HL-60/S4 treated with phorbol 12-myristate 13-acetate at 8.2 ng/mL for 4 days and 3 days (cell line): ENCODE measurements at regions not wholly inside any gene's neighbourhood (a gene's known extent, or its start where the extent isn't known, plus 50 kb on each side); places are given as distances from the start of the nearest gene placed in this dataset.
"Not testable (repeated sequence)": the region's sequence is repeated elsewhere in the genome, so short reads cannot be mapped to it uniquely, and the experiment has no call there.

ENCODE experiments used
- in situ Hi-C: fragments of 300-500 bp; cut with MboI; formaldehyde crosslinking; loops from 2 replicates; pipeline ENCODE4 v1.15.0; 2022; ENCODE audit warnings: low sequenced_read_pairs

GRCh38 chr2:194345347-194345746 is 1311.7 kb upstream of the SLC39A10 start:
- in situ Hi-C loops: no loop called here

- in situ Hi-C loops: no loop called here
Measured at GRCh38 chr2:194343167-194343566, 1313.9 kb upstream of the SLC39A10 start.

- in situ Hi-C loops: no loop called here
Measured at GRCh38 chr2:194332799-194333490, 1324.1 kb upstream of the SLC39A10 start.

GRCh38 chr2:194328456-194328855 is 1328.6 kb upstream of the SLC39A10 start:
- in situ Hi-C loops: no loop called here

- in situ Hi-C loops: no loop called here
Measured at GRCh38 chr2:194327196-194327888, 1329.7 kb upstream of the SLC39A10 start.

GRCh38 chr2:194323740-194324139 is 1333.3 kb upstream of the SLC39A10 start:
- in situ Hi-C loops: no loop called here

- in situ Hi-C loops: no loop called here
Measured at GRCh38 chr2:194320520-194320919, 1336.5 kb upstream of the SLC39A10 start.

GRCh38 chr2:194319222-194319992 is 1337.6 kb upstream of the SLC39A10 start:
- in situ Hi-C loops: no loop called here

- in situ Hi-C loops: no loop called here
Measured at GRCh38 chr2:194314042-194314441, 1343.0 kb upstream of the SLC39A10 start.

- in situ Hi-C loops: no loop called here
Measured at GRCh38 chr2:194304191-194304590, 1352.8 kb upstream of the SLC39A10 start.

- in situ Hi-C loops: no loop called here
Measured at GRCh38 chr2:194301946-194302345, 1355.1 kb upstream of the SLC39A10 start.

- in situ Hi-C loops: no loop called here
Measured at GRCh38 chr2:194294156-194294555, 1362.9 kb upstream of the SLC39A10 start.

GRCh38 chr2:194291104-194291503 is 1365.9 kb upstream of the SLC39A10 start:
- in situ Hi-C loops: no loop called here

- in situ Hi-C loops: no loop called here
Measured at GRCh38 chr2:194289712-194290346, 1367.2 kb upstream of the SLC39A10 start.

- in situ Hi-C loops: not testable (repeated sequence)
Measured at GRCh38 chr2:194276667-194277066, 1380.4 kb upstream of the SLC39A10 start.

GRCh38 chr2:194271293-194271961 is 1385.6 kb upstream of the SLC39A10 start:
- in situ Hi-C loops: no loop called here

- in situ Hi-C loops: no loop called here
Measured at GRCh38 chr2:194270648-194271047, 1386.4 kb upstream of the SLC39A10 start.

GRCh38 chr2:194264586-194264985 is 1392.4 kb upstream of the SLC39A10 start:
- in situ Hi-C loops: no loop called here

- in situ Hi-C loops: no loop called here
Measured at GRCh38 chr2:194260185-194260584, 1396.8 kb upstream of the SLC39A10 start.

GRCh38 chr2:194257095-194257494 is 1399.9 kb upstream of the SLC39A10 start:
- in situ Hi-C loops: no loop called here
